Adrenal gland (tissue), 5 donors: ENCODE measurements at regions not wholly inside any gene's neighbourhood (a gene's known extent, or its start where the extent isn't known, plus 50 kb on each side); places are given as distances from the start of the nearest gene placed in this dataset.

ENCODE experiments used
- CTCF ChIP-seq, 6 experiments: fragments of 450-650 bp in 4 of 6; fragments of 200-600 bp in 2 of 6; sonication (generic) in 1 of 6; IDR thresholded peaks; 1 replicate in 5 of 6; 2 replicates in 1 of 6; pipeline versions ENCODE4 v1.5.1 to v1.8.0; 2016 to 2021; ENCODE audit warnings: antibody characterized with exemption in 6 of 6, mild to moderate bottlenecking in 2 of 6, moderate library complexity in 1 of 6
- POLR2A ChIP-seq, 2 donors: fragments of 450-650 bp; IDR thresholded peaks; one replicate each; pipeline ENCODE4 v1.6.1; 2017; ENCODE audit warnings: antibody characterized with exemption in 2 of 2, mild to moderate bottlenecking in 2 of 2, moderate library complexity in 1 of 2
- donor health status: DM: no; HTN: no; CAD: no.

- TF ChIP-seq CTCF (IDR thresholded peaks at IDR 0.05) (no peak), POLR2A (IDR thresholded peaks at IDR 0.05) (no peak)
These were observed 438.5 kb downstream of the CCSER2 start for GRCh38 chr10:84766923-84767322.
